T-helper 2 cell (primary cell): ENCODE measurements at regions not wholly inside any gene's neighbourhood (a gene's known extent, or its start where the extent isn't known, plus 50 kb on each side); places are given as distances from the start of the nearest gene placed in this dataset.
"Not testable (repeated sequence)": the region's sequence is repeated elsewhere in the genome, so short reads cannot be mapped to it uniquely, and the experiment has no call there.

Experiments used
- DNase-seq, 5 experiments: peaks; one replicate each; pipeline versions ENCODE4 v3.0.0 to v3.0.0-alpha.2; 2012 to 2022

GRCh38 chr2:34899079-34899478 lies 1300.0 kb upstream of the FAM98A start:
- no peak for DNase-seq

GRCh38 chr2:34892766-34893165 lies 1293.7 kb upstream of the FAM98A start:
- DNase-seq, result no peak

GRCh38 chr2:34892256-34892655 lies 1293.2 kb upstream of the FAM98A start:
- no peak for DNase-seq

GRCh38 chr2:34875091-34875745 lies 1276.1 kb upstream of the FAM98A start:
- no peak for DNase-seq

GRCh38 chr2:34853646-34854045 lies 1254.5 kb upstream of the FAM98A start:
- no peak for DNase-seq

GRCh38 chr2:34851804-34852203 lies 1252.7 kb upstream of the FAM98A start:
- no peak for DNase-seq

GRCh38 chr2:34849827-34850226 lies 1250.7 kb upstream of the FAM98A start:
- no peak for DNase-seq

GRCh38 chr2:34848691-34849090 lies 1249.6 kb upstream of the FAM98A start:
- no peak for DNase-seq

GRCh38 chr2:34848132-34848531 lies 1249.0 kb upstream of the FAM98A start:
- DNase-seq, result no peak

GRCh38 chr2:34844629-34845028 lies 1245.5 kb upstream of the FAM98A start:
- DNase-seq, result no peak

- DNase-seq, result no peak
These were observed 1239.3 kb upstream of the FAM98A start for GRCh38 chr2:34838408-34838807.

- no peak for DNase-seq
These were observed 1237.3 kb upstream of the FAM98A start for GRCh38 chr2:34836361-34836760.

- DNase-seq, result no peak
These were observed 1232.0 kb upstream of the FAM98A start for GRCh38 chr2:34831096-34831495.

- DNase-seq, result no peak
These were observed 1229.4 kb upstream of the FAM98A start for GRCh38 chr2:34828481-34828880.

- DNase-seq, result no peak
These were observed 1228.3 kb upstream of the FAM98A start for GRCh38 chr2:34827398-34827797.

GRCh38 chr2:34825686-34826085 lies 1226.6 kb upstream of the FAM98A start:
- no peak for DNase-seq

- DNase-seq, result no peak
These were observed 1223.5 kb upstream of the FAM98A start for GRCh38 chr2:34822616-34823015.

GRCh38 chr2:34815052-34815741 lies 1216.1 kb upstream of the FAM98A start:
- no peak for DNase-seq

- no peak for DNase-seq
These were observed 1211.4 kb upstream of the FAM98A start for GRCh38 chr2:34810456-34810855.

- DNase-seq, result no peak
These were observed 1209.3 kb upstream of the FAM98A start for GRCh38 chr2:34808426-34808825.

- no peak for DNase-seq
These were observed 1207.8 kb upstream of the FAM98A start for GRCh38 chr2:34806891-34807290.

- DNase-seq, result no peak
These were observed 1207.3 kb upstream of the FAM98A start for GRCh38 chr2:34806396-34806795.

- no peak for DNase-seq
These were observed 1200.5 kb upstream of the FAM98A start for GRCh38 chr2:34799556-34799955.

- not testable (repeated sequence) for DNase-seq
These were observed 1196.5 kb upstream of the FAM98A start for GRCh38 chr2:34795586-34795985.

- no peak for DNase-seq
These were observed 1190.1 kb upstream of the FAM98A start for GRCh38 chr2:34789169-34789568.
